OCI-LY1 (cell line): ENCODE measurements at regions not wholly inside any gene's neighbourhood (a gene's known extent, or its start where the extent isn't known, plus 50 kb on each side); places are given as distances from the start of the nearest gene placed in this dataset.

Experiments used
- CTCF ChIP-seq: fragments of 200-600 bp; sonication (generic), shearing (Covaris generic); IDR thresholded peaks from 2 replicates; pipeline ENCODE4 v1.5.1; 2017; ENCODE audit warnings: mild to moderate bottlenecking, antibody characterized with exemption, low read length, moderate library complexity, mixed read lengths
- EZH2 ChIP-seq: fragments of 200-600 bp; sonication (generic), shearing (Covaris generic); IDR thresholded peaks from 2 replicates; pipeline ENCODE4 v1.8.0; 2017; ENCODE audit warnings: borderline replicate concordance, mixed run types, mild to moderate bottlenecking, antibody characterized with exemption, low read length, moderate library complexity, mixed read lengths

- TF ChIP-seq EZH2 = no peak
- TF ChIP-seq CTCF = no peak
Measured at GRCh38 chr2:144944546-144945220, 424.8 kb upstream of the ZEB2 start.
